DMS53 treated with DMSO at 0.1 percent for 48 hours (cell line): ENCODE measurements at regions not wholly inside any gene's neighbourhood (a gene's known extent, or its start where the extent isn't known, plus 50 kb on each side); places are given as distances from the start of the nearest gene placed in this dataset.

Experiments
- DNase-seq: peaks from one replicate; lab custom pipeline; 2025; ENCODE audit not compliant: unreplicated experiment; lab: John Stamatoyannopoulos, UW

DNA sequence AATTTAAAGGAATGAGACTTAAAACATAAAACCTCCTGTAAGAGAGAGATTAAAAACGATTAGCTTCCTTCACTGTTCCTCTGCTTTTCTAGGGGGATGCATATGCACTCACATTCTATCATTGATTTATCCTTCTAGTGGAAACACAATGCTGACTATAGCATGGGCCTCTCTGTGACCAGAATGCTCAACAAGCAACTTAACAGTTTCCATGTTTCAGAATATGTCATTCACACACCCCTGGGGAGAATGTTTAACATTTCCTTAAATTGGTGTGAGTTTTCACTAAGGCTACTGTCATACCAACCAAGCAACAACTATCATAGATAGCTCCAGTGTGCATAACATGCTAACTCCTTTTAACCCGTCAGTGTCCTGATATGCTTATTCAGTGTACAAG, 337.9 kb upstream of the GRM7 start:
- no peak for DNase-seq

DNA sequence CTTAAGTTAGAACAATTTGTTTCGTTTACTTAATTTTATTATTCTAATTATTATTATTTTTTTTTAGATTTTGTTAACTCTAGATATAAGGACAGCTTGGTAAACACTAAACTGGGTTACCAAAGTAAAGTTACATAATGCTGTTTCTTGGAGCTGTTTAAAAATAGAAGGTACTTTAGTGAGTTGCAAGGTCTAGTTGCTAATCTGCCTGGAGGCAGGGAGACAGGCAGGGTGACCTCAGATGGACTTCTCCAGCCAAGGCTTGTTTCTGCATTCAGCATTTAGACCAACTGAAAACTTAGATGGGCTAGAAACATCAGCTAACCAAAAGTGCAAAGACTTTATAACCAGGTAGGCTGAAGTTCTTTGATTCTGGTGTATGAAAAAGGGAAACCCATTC, 336.4 kb upstream of the GRM7 start:
- DNase-seq, result no peak

DNA sequence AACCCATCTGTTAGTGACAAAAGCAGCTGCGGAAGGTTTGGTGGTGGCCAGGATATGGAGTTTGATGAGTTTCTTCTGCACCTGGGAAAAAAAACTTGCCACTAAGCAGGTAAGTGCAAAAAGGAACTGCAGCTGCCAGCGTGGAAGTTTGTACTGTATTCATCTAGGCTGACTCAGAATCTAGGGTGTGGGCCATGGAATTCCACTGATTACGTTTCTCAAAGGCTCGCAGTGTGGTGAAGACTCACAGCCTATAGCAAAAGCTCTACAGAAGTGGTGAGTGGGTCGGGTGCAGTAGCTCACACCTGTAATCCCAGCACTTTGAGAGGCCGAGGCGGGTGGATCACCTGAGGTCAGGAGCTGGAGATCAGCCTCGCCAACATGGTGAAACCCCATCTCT, 334.6 kb upstream of the GRM7 start:
- no peak for DNase-seq

DNA sequence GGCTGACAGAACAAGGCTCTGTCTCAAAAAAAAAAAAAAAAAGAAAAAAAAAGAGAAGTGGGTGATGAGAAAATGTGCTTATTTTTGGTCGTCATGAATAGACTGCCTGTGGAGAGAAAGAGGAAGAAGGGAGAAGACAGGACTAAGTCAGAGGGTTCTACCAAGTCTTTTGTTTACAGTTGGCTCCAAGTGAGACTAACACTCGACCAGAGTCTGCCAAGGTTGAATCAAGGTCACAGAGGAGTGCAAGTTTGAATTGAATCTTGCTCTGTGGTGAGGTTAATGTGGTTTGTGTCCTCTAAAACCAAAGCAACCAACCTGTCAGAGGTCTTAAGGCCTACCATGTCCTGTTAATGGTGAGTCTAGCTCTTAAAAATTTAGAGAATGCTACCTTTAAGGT, 334.1 kb upstream of the GRM7 start:
- no peak for DNase-seq

DNA sequence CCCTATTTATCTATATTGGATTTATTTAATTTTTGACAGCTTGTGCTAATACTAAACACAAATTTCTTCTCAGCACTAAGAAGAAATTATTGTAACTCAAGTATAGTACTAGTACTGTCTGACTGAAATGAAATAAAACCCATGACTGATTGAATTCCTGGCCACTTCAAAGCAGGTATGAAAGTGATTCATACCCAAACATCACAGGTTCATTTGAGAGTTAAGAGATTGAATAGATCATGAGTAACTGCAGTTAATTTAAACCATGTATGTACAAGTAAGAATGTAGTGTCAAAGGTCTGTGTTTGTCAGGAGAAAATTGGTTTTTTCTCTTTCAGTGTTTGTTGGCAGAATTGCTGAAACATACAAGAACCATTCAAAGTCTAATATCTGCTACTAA, 332.0 kb upstream of the GRM7 start:
- no peak for DNase-seq

DNA sequence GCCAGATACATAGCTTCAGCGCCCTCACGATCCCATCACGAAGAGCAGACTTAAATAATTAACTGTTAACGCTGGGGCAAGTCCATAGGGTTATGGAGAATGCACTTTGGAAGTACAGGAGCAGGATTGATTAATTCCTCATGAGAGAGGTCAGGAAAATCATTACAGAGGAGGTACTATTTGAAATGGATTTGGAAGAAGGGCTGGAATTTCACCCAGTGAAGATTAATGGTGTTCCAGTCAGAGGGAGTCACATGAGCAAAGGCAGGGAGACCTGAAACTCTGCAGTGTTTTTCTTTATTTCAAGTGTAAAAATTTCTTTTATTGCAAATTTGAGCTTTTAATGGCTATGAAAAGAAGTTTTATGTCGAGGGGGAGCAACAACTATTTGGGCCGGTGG, 329.8 kb upstream of the GRM7 start:
- no peak for DNase-seq

DNA sequence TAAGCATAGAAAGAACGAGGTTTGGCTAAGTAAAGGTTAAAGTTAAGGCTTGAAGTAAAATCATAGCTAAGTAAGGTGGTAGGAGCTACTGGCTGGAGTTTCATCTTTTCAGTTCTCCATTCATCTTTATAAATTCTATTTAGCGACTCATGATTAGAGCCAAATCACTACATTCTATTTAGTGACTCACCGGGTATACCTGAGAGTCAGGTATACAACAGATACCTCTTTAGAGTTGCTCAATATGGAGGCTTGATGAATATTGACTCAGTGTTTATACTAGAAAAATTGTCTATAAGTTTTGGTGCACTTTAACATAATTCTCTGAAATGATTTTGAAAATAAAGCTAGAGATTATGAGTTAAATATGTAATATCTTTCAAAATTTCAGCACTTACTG, 328.8 kb upstream of the GRM7 start:
- DNase-seq, result no peak

DNA sequence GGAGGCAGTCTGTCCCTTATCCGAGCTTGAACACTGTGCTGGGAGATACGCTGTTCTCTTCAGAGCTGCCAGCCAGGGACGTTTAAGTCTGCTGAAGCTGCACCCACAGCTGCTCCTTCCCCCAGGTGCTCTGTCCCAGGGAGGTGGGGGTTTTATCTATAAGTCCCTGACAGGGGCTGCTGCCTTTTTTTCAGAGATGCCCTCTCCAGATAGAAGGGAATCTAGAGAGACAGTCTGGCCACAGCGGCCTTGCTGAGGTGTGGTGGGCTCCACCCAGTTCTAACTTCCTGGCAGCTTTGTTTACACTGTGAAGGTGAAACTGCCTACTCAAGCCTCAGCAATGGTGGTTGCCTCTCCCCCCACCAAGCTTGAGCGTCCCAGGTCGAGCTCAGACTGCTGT, 319.9 kb upstream of the GRM7 start:
- no peak for DNase-seq

DNA sequence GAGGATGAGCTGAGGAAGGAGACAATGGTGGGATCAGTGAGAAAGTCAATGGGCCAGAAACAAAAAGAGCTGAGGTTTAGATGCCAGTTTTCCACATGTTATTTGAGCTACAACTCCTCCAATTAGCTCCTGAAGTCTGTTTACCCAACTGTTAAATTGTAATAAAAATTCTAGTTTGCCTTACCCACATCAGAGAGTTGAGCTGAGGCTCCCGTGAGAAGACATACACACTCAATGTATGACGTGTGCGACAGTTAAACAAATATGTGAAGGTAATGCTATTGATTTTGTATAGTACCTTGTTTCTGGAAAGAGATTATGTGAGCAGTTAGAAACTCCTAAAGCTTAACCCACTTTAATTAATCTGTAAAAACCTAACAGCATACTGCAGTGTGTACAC, 318.1 kb upstream of the GRM7 start:
- DNase-seq, result peak; percentile 92

DNA sequence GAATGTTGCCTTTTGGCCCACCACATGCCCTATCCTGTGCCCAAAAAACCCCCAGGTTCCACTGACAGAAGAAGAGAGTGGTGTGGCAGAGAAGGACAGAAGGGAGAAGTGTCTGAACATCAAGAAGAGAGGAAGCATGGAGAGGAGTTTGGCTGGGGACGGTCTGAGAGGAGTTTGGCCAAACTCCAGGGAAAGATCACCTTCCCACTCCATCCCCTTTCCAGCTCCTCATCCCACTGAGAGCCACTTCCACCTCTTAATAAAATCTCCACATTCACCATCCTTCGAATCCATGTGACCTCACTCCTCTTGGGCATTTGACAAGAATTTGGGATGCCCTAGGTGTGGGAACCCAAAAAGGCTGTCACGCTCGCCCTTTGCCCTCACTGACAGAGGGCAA, 311.6 kb upstream of the GRM7 start:
- DNase-seq, result no peak

DNA sequence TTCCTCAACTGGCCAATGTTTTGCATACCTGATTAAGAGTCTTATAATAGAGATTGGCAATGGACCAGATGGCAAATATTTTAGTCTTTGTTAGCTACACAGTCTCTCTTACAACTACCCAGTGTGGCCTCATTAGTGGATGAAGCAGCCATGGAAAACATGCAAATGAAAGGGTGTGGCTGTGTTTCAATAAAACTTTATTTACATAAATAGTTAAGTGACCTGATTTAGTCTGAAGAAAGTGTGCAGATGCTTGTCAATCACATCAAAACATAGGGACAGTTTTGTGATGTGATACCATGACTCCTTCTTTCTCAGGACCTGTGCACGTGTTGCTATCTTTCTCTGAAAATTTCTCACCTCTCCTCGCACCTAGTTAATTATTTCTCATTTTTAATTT, 309.8 kb upstream of the GRM7 start:
- no peak for DNase-seq

DNA sequence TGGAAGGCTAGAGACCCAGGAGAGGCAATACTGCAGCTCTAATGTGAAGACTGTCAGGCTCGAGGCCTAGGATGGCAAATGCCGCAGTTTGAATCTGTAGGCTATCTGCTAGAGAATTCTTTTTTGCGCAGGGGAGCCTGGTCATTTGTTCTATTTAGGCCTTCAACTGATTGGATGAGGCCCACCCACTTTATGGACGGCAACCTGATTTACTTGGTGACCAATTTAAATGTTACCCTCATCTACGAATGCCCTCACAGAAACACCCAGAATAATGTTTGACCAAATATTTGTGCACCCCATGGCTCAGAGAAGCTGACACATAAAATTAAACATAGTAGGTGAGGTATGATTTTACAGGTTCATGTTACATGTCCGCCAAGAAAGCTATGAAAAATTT, 300.7 kb upstream of the GRM7 start:
- no peak for DNase-seq

DNA sequence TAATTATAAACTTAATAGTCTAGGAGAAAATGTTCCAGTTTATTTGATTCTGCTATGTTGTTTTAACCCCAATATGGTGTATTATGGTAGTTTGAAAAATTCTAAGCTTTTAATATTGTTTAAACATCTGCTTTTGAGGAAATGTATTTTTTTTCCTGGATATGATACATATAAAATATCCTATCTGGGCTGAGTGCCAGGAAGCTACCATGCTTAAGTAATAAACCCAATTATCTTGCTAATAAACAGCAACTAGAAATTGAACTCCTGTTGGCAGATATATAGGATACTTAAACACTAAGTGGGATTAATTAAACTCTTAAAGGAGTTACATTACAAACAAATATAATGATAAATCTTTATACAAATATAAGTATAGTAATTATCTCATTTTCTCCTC, 293.7 kb upstream of the GRM7 start:
- DNase-seq, result no peak

DNA sequence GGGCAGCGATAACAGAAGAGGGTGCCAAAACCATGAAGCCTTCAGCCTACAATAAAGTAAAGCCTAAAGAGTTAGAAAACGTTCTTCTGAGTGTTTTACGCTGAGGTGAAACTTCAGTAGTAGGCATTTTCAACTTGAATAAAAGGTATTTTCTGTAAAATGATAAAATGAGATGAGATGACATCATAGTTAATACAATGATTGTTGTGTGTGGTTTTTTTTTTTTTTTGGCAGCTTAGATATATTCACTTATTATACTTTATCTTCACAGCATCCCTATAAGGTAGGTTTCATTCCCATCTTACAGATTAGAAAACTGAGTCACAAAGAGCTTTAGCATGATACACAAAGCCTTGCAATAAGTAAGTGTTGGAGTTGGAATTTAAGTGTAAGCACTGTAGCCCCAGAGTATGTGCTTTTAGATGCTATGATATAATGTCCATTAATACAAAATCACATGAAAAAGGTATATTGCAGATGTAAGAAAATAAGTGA, 291.9 kb upstream of the GRM7 start:
- no peak for DNase-seq

DNA sequence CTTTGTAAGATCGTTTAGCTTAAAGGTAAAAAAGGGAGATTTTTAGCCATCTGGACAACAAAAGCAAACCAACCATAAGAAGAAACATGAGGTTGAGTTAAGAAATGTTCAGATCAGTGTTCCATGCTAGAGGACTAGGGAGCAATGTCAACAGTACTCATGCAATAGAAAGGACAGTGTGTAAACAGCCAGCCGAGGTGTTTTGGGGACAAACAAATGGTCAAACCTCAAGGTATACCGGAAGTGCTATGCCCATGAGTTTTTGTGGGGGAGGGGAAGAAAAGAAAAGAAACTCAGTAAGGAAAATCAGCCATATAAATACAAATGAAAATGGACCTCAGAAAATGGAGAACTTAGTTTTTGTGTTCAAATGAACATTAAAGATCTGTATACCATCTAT, 289.5 kb upstream of the GRM7 start:
- DNase-seq, result no peak

DNA sequence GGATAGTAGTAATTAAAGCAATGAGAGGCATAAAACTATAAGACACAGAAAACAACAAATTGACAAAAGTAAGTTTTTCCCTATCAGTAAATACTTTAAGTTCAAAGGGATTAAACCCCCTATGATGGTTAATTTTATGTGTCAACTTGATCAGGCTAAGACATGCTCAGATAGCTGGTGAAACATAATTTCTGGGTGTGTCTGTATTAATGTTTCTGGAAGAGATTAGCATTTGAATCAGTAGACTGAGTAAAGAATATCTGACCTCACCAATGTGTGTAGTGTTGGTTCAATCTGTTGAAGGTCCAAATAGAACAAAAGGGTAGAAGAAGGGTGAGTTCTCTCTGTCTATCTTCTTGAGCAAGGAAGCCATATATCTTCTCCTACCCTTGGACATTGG, 283.3 kb upstream of the GRM7 start:
- DNase-seq, result no peak

DNA sequence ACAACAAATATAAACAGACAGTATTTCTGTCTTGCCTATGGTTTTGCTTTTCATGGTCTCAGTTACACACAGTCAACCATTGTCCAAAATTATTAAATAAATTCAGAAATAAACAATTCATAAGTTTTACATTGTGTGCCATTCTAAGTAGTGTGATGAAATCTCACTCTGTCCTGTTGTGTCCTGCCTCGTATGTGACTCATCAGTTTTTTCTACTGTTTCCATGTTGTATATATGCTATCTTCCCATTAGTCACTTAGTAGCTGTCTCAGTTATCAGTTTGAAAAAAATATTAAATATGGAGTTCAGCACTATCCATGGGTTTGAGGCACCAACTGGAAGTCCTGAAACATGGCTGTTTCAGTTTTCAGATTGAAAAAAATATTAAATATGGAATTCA, 282.4 kb upstream of the GRM7 start:
- DNase-seq, result no peak

DNA sequence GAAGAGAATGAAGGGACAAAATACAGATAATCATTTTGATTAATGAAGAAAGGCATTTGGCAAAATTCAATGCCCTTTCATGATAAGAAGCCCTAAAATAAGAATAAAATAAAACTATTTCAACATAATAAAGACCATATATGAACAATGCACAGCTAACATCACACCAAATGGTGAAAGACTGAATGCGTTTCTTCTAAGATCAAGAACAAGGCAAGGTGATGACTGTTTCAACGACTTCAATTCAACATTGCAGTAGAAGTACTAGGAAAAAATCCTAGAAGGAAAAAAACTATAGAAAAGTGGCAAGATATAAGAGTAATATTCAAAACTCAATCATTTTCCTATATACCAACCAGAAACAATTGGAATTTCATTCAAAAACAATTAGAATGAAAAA, 280.1 kb upstream of the GRM7 start:
- DNase-seq, result no peak

DNA sequence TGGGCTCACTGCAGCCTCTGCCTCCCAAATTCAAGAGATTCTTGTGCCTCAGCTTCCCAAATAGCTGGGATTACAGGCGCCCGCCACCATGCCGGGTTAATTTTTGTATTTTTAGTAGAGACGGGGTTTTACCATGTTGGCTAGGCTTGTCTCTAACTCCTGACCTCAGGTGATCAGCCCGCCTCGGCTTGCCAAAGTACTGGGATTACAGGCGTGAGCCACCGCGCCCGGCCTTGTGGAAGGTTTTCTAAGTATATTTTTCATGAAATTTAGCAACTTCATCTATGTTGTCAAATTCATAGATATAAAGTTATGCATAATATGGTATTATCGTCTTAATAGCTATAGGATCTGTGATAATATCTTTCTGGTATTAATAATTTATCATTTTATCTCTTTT, 275.6 kb upstream of the GRM7 start:
- DNase-seq, result no peak

DNA sequence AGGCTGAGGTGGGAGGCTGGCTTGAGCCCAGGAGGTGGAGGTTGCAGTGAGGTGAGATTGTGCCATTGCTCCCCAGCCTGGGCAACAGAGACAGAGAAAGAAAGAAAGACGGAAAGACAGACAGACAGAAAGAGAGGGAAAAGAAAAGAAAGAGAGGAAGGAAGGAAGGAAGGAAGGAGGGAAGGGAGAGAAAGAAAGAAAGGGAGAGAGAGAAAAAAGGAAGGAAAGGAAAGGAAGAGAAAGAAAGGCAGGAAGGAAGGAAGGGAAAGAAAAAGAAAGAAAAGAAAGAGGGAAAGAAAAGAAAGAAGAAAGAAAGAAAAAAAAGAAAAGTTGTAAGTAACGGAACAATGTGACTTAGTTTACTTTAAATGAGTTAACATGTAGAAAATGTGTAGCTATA, 260.7 kb upstream of the GRM7 start:
- DNase-seq, result no peak

DNA sequence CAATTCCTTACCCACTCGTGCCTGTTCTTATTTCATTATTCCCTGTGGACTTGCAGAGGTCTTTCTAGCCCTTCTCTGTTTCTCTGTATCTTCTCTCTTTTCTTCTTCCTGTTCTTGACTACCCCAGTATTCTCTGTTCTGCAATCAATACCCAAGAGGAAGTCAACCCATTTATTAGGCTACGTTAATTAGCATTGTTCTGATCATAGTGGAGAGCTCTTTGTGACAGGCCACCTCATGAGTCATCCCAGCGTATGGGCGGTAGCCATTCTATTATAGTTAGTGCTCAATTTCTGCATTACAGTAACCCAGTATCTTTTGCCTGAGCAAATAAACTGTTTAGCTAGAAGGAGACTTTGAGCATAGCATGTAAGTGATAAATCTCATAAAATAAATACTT, 259.5 kb upstream of the GRM7 start:
- DNase-seq, result no peak

DNA sequence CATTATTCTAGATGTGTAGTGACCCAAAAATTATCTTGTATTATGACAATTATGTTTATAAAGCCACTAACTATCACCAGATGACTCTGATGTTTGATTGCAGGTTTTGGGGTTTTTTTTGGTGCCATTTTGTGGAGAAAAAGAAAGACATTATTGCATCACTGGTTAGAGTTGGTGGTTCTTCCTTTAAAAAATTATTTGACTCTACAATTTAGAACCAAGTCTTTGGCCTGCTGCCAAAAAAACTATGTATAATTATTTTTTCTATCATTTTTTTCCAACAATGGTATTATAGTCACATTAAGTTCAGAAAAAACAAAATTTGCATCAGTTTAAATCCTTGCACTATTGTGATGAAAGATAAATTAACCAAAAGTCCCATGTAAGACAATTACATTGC, 258.6 kb upstream of the GRM7 start:
- no peak for DNase-seq

DNA sequence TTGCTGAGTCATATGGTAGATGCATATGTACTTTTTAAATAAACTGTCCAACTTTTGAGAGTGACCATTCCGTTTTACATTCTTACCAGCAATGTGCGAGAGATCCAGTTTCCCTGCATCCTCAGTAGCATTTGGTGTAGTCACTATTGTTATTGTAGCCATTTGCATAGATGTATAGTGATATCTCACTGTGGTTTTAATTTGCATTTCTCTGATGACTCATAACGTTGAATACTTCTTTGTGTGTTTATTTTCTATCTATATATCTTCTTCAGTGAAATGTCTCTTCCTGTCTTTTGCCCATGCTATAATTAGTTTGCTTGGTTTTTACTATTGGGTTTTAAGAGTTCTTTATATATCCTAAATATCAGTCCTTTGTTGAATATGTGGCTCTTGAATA, 255.7 kb upstream of the GRM7 start:
- DNase-seq, result no peak

DNA sequence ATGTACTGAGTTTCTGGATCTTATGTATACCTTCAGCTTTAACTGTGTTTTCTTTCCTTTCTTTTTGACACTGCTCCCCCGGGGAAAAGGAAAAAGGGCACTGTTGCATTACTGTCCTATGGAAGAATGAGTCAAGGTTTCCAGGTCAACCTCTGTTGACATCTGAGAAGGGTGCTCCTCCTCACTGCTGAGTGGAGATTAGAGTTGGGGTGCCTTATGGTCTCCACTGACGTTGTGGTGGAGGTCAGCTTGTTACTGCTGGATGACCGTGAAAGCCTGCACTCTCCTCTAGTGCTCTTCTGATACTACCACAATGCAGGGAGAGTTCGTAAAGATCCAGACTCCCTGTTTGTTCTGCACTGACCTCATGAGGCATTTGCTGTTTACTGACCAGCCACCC, 252.1 kb upstream of the GRM7 start:
- no peak for DNase-seq
